ENCODE measurements at regions not wholly inside any gene's neighbourhood (a gene's known extent, or its start where the extent isn't known, plus 50 kb on each side); places are given as distances from the start of the nearest gene placed in this dataset.

DNA sequence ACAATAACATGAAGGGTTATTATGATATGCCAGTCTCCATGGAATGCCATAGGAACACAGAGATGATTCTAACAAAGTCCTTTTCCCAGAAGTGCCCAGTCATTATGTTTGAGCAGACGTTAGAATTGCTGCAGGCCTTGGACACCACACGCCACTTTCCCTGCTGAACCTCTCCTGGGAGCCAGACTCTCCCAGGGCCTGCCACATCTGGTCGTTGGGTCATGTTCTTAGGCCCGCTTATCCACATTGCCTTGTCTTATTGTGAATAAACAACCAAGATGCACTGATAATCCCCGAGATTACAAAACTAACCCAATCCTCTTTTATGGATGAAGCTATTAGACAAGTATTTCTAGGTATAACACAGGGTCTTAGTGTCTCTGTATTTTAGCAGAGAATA, 276.5 kb upstream of the CITED2 start:
- DNase-seq (ENCODE audit: low spot score): no peak
- H3K4me3 ChIP-seq: no peak overlapping the region
- no peak overlapping the region for H3K27ac ChIP-seq
- TF ChIP-seq, protein P1, sequence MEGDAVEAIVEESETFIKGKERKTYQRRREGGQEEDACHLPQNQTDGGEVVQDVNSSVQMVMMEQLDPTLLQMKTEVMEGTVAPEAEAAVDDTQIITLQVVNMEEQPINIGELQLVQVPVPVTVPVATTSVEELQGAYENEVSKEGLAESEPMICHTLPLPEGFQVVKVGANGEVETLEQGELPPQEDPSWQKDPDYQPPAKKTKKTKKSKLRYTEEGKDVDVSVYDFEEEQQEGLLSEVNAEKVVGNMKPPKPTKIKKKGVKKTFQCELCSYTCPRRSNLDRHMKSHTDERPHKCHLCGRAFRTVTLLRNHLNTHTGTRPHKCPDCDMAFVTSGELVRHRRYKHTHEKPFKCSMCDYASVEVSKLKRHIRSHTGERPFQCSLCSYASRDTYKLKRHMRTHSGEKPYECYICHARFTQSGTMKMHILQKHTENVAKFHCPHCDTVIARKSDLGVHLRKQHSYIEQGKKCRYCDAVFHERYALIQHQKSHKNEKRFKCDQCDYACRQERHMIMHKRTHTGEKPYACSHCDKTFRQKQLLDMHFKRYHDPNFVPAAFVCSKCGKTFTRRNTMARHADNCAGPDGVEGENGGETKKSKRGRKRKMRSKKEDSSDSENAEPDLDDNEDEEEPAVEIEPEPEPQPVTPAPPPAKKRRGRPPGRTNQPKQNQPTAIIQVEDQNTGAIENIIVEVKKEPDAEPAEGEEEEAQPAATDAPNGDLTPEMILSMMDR (IDR thresholded peaks at IDR 0.05): no peak

DNA sequence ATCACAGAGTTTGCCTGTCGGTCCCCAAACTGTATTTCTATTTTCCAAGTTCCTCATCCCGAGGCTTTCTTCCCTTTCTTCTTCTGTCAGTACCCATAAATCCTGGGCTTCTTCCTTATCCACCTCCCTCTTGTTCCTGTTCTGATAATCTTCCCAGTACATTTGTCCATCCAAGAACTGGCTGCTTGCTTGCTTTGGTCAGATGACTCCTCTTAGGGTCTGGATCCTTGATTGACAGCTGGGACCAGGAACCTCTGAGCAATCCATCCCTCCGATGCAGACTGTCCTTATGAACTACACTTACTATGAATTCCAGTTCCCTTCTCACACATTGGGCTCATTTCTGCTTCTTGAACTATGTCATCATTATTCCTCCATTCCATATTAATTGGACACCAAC, 275.3 kb upstream of the CITED2 start:
- no peak overlapping the region for H3K27ac ChIP-seq
- DNase-seq (ENCODE audit: low spot score): no peak
- TF ChIP-seq, protein P1 (IDR thresholded peaks at IDR 0.05): no peak
- no peak overlapping the region for H3K4me3 ChIP-seq

GRCh38 chr6:139649128-139649527, 274.7 kb upstream of the CITED2 start:
- DNase-seq (ENCODE audit: low spot score): no peak
- Histone ChIP-seq H3K4me3 (no peak overlapping the region), H3K27ac (no peak overlapping the region)
- TF ChIP-seq, protein P1 (IDR thresholded peaks at IDR 0.05): no peak

DNA sequence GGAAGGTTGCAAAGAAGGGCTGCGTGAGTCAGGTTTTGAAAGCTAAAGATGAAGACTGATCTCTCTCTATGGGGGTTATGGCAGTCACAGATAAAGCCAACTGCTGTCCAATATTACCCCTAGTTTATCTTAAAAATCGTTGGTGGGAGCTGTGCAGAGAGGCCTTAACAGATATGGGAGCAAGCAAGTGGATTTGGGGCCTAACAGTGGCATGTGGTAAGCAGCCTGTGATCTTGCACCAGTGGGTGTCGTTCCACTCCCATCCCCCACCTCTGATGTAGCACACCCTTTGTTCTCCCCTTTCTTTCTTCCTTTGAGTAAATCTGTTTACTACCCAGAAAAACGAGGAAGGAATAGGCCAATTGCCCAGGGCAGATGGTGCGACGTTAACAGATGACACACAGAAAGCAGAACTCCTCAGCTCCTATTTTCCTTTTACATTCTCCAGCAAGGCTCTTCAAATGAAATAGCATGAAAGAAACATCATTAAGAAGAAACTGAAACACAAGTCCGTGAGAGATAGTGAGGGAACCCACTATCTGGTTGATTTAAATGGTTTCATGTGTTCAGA, 274.1 kb upstream of the CITED2 start:
- Histone ChIP-seq H3K27ac (no peak overlapping the region), H3K4me3 (no peak overlapping the region)
- no peak for DNase-seq (ENCODE audit: low spot score)
- TF ChIP-seq, protein P1 (IDR thresholded peaks at IDR 0.05): no peak

DNA sequence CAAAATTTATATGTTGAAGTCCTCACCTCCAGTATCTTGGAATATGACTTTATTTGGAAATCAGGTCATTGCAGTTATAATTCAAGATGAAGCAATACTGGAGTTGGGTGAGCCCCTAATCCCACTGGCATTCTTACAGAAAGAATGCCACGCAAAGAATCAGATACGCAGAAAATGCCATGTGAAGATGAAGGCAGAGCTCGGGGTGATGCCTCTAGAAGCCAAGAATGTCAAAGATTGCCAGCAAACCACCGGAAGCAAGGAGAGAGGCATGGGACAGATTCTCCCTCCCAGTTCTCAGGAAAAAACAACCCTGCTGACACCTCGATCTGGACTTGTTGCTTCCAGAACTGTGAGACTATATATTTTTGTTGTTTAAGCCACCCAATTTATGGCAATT, 273.4 kb upstream of the CITED2 start:
- TF ChIP-seq, protein P1 (IDR thresholded peaks at IDR 0.05): no peak
- H3K27ac ChIP-seq: no peak overlapping the region
- no peak for DNase-seq (ENCODE audit: low spot score)
- H3K4me3 ChIP-seq: no peak overlapping the region

DNA sequence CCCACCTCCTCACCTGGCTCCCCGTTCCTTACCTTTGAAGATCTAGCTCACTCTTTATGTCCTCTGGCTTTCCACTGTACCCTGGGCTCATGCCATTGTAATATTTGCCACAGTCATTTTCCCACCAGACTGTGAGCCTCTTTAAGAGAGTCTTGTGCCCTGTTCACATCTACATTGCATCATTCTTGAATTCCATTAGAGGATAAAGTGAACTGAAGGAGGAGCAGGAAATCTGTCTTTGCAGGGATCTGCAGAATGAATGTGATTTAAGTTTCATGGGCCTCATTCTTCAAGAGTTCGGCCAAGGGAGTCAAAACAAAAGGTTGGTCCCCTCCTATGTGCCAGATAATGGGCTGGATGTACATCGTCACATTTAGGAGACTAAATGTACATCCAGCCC, 272.6 kb upstream of the CITED2 start:
- DNase-seq (ENCODE audit: low spot score): no peak
- Histone ChIP-seq H3K4me3 (no peak overlapping the region), H3K27ac (no peak overlapping the region)
- TF ChIP-seq, protein P1 (IDR thresholded peaks at IDR 0.05): no peak

- TF ChIP-seq, protein P1 (IDR thresholded peaks at IDR 0.05): no peak
- no peak overlapping the region for H3K27ac ChIP-seq
- H3K4me3 ChIP-seq: no peak overlapping the region
Observed at GRCh38 chr6:139644821-139645220, 270.4 kb upstream of the CITED2 start.

More at GRCh38 chr6:139644821-139645220, 270.4 kb upstream of the CITED2 start:
- no peak for DNase-seq (ENCODE audit: low spot score)

All from coronary artery (tissue), 2 donors.